DMS79 treated with DMSO at 0.1 percent for 48 hours (cell line): ENCODE measurements at regions not wholly inside any gene's neighbourhood (a gene's known extent, or its start where the extent isn't known, plus 50 kb on each side); places are given as distances from the start of the nearest gene placed in this dataset.

Source experiments
- DNase-seq: peaks from one replicate; lab custom pipeline; 2025; lab: John Stamatoyannopoulos, UW

GRCh38 chr12:65630555-65630954 is 193.7 kb upstream of the HMGA2 start:
- DNase-seq: no peak

GRCh38 chr12:65631621-65632111 is 192.6 kb upstream of the HMGA2 start:
- no peak for DNase-seq

- DNase-seq: no peak
Measured at GRCh38 chr12:65632131-65632855, 192.0 kb upstream of the HMGA2 start.

DNA sequence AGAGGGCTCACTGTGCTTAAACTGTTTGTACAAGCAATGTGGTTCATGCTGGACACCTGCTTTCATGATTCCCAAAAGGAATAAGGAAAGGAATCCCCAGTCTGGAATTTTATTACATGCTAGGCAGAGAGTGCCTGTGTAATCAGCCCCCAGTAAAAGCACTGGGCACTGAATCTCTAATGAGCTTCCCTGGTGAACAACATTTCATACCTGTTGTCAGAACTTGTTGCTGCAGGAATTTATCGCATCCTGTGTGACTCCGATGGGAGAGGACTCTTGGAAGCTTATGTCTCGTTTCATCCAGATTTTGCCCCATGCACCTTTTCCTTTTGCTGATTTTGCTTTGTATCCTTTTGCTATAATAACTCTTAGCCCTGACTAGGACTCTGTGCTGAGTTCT is 190.2 kb upstream of the HMGA2 start:
- DNase-seq: no peak

- no peak for DNase-seq
Measured at GRCh38 chr12:65634626-65635331, 189.5 kb upstream of the HMGA2 start.

GRCh38 chr12:65636436-65636835 is 187.8 kb upstream of the HMGA2 start:
- DNase-seq: no peak

GRCh38 chr12:65637150-65637549 is 187.1 kb upstream of the HMGA2 start:
- no peak for DNase-seq

- DNase-seq: no peak
Measured at GRCh38 chr12:65637774-65638173, 186.5 kb upstream of the HMGA2 start.

DNA sequence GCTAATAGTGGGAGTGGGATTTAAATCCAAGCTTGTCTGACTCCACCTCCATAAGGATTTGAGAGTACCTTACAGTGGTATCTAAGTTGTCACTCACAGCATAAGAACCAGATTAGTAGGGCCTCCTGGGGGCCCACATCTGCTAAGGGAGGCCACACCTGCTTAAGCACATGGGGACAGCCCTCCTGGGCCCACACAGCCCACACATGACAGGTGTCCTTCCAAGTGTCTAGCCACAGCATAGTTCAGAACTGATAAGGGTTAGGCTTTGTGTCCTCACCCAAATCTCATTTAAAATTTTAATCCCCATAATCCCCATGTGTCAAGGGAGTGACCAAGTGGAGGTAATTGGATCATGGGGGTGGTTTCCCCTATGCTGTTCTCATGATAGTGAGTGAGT is 186.0 kb upstream of the HMGA2 start:
- DNase-seq: no peak

GRCh38 chr12:65640489-65640901 is 183.8 kb upstream of the HMGA2 start:
- DNase-seq: no peak

- no peak for DNase-seq
Measured at GRCh38 chr12:65642061-65642661, 182.1 kb upstream of the HMGA2 start.

DNA sequence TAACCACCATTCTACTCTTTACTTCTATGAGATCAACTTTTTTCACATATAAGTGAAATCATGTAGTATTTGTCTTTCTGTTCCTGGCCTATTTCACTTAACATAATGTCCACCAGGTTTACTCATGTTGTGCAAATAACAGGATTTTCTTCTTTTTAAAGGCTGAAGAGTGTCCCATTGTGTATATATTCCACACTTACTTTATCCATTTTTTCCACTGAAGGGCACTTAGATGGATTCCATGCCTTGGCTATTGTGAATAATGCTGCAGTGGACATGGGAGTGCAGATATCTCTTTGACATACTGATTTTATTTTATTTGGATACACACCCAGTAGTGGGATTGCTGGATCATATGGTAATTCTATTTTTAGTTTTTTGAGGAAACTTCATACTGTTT is 181.1 kb upstream of the HMGA2 start:
- DNase-seq: no peak

GRCh38 chr12:65643595-65644386 is 180.5 kb upstream of the HMGA2 start:
- no peak for DNase-seq

GRCh38 chr12:65646127-65646643 is 178.1 kb upstream of the HMGA2 start:
- DNase-seq: no peak

GRCh38 chr12:65647074-65647473 is 177.2 kb upstream of the HMGA2 start:
- DNase-seq: no peak

GRCh38 chr12:65648461-65648860 is 175.8 kb upstream of the HMGA2 start:
- DNase-seq: no peak

DNA sequence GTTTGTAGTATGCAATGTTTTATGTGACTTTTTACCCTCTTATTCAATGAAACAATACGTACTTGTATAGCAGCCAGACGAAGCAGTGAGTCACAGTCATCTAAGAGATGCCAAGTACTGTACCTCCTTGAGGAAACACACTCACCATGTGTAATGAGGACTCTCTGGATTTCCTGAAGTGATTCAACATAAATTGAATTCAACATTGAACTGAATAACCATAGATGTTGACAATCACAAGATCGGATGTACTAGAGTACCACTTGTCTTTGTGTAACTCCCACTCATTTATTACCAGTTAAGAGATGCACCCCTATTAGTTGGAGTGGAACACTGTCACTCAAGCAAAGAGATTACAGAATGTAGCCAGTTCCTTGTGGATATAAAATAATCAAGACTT is 175.2 kb upstream of the HMGA2 start:
- no peak for DNase-seq

DNA sequence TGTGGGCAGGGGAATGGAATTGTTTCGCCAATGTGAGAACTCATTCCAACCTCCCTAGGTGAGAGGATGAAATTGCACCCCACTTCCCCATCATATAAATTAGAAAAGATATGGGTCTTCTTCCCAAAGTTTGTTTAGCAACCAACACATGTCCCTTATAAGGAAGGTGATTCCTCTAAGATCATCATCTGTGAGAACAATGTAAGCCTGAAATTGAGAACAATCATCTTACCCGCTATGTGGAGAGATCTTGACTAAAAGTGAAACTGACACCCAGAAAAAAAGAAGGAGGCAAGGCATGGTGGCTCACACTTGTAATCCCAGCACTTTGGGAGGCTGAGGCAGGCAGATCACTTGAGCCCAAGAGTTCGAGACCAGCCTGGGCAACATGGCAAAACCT is 173.2 kb upstream of the HMGA2 start:
- DNase-seq: no peak

GRCh38 chr12:65653321-65653720 is 171.0 kb upstream of the HMGA2 start:
- DNase-seq: no peak

GRCh38 chr12:65653946-65654629 is 170.2 kb upstream of the HMGA2 start:
- DNase-seq: no peak

GRCh38 chr12:65655074-65655493 is 169.2 kb upstream of the HMGA2 start:
- DNase-seq: no peak
